ENCODE measurements at regions not wholly inside any gene's neighbourhood (a gene's known extent, or its start where the extent isn't known, plus 50 kb on each side); places are given as distances from the start of the nearest gene placed in this dataset.

GRCh38 chr16:6103561-6103960 lies 1006.0 kb upstream of the EEF2KMT start:
- TF ChIP-seq CTCF (IDR thresholded peaks at IDR 0.05; ENCODE audit: low read depth, low read length), result no peak
- no peak for TF ChIP-seq EZH2phosphoT487 (IDR thresholded peaks at IDR 0.05; ENCODE audit: low read depth)
